ENCODE measurements at regions not wholly inside any gene's neighbourhood (a gene's known extent, or its start where the extent isn't known, plus 50 kb on each side); places are given as distances from the start of the nearest gene placed in this dataset.

DNA sequence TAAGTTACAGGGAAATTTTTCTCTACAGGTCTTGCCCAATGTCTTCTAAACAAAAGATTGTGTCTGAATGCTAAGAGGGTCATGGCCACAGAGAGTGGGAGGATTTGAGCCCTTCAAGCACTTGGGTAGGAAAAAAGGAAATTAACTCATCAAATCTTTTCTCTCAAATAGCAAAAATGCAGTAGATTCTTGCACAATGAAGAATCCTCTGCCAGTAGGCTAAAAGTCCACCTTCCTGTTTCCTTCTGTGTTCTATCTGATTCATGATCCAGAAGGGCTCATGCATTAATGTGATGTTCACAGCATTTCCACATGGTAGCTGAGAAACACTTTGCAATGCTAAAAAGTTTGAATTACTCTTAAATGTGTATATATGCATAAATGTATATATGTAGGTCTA, 177.1 kb downstream of the CD47 start:
- Histone ChIP-seq H3K18ac (ENCODE audit: extremely low read depth, low read length) (no peak overlapping the region), H3K79me1 (ENCODE audit: low read depth, low read length) (no peaks in the 10 kb centered on the region), H3K4me1 (replicated peaks in 1 of 4; ENCODE audit: control insufficient read depth in 3 of 4, insufficient read depth in 4 of 4, low read length in 3 of 4) (no peaks in the 10 kb centered on the region), H2BK20ac (ENCODE audit: low read length) (no peak overlapping the region), H4K5ac (ENCODE audit: insufficient read length, low read depth, low read length) (no peak overlapping the region), H3K9ac (replicated peaks in 1 of 4; ENCODE audit: extremely low read depth in 1 of 4, low read depth in 3 of 4, low read length in 3 of 4) (no peak overlapping the region), H3K23ac (ENCODE audit: insufficient read length) (no peak overlapping the region), H3K4me3 (ENCODE audit: extremely low read depth in 1 of 4, insufficient read depth in 2 of 4, low read depth in 3 of 4, low read length in 4 of 4) (no peak overlapping the region), H3K4ac (replicated peaks; ENCODE audit: insufficient read length, low read depth, low read length) (no peak overlapping the region), H4K20me1 (replicated peaks in 1 of 2; ENCODE audit: control insufficient read depth in 1 of 2, insufficient read depth in 2 of 2, low read length in 2 of 2) (no peaks in the 10 kb centered on the region), H3K27ac (ENCODE audit: low read depth, low read length) (no peak overlapping the region), H3K27me3 (replicated peaks in 1 of 4; ENCODE audit: control insufficient read depth in 3 of 4, extremely low read depth in 1 of 4, insufficient read depth in 3 of 4, low read length in 3 of 4) (no peaks in the 10 kb centered on the region), H3K9me3 (ENCODE audit: insufficient read depth in 2 of 2, low read depth in 1 of 2, low read length in 1 of 2) (no peaks in the 10 kb centered on the region), H3K79me2 (ENCODE audit: control insufficient read depth in 1 of 2, insufficient read depth in 2 of 2, low read length in 2 of 2) (no peaks in the 10 kb centered on the region), H3K14ac (ENCODE audit: insufficient read length) (no peak overlapping the region), H2BK12ac (ENCODE audit: low read depth, low read length) (no peak overlapping the region), H2BK5ac (ENCODE audit: low read depth, low read length) (no peak overlapping the region), H4K91ac (replicated peaks; ENCODE audit: insufficient read length, low read length) (no peak overlapping the region), H2AFZ (ENCODE audit: low read length) (no peak overlapping the region; the same call in 1 of the 2 replicates), H3K23me2 (ENCODE audit: low read depth, low read length) (no peaks in the 10 kb centered on the region), H2BK15ac (ENCODE audit: low read length) (no peak overlapping the region), H3K4me2 (ENCODE audit: insufficient read depth in 1 of 2, low read depth in 2 of 2, low read length in 2 of 2) (no peak overlapping the region), H3K36me3 (ENCODE audit: control insufficient read depth in 2 of 4, insufficient read depth in 4 of 4, low read length in 3 of 4) (no peaks in the 10 kb centered on the region), H2AK5ac (ENCODE audit: low read depth, low read length) (no peak overlapping the region), H4K8ac (ENCODE audit: extremely low read depth, insufficient read depth, low read length) (no peak overlapping the region), H2BK120ac (replicated peaks; ENCODE audit: low read depth, low read length) (no peak overlapping the region), H3K56ac (replicated peaks; ENCODE audit: insufficient read length, low read depth, low read length) (no peak overlapping the region)
- FAIRE-seq, result no peak
- POLR2A ChIA-PET (ENCODE audit: partially characterized antibody), result no interaction called here
- no peak for TF ChIP-seq TAF1 (IDR thresholded peaks at IDR 0.05; ENCODE audit: low read depth, low read length)
- no peak for TF ChIP-seq PHF8 (conservative IDR thresholded peaks at IDR 0.05; ENCODE audit: low read depth, low read length)
- no peak for TF ChIP-seq BCL11A (IDR thresholded peaks at IDR 0.05; ENCODE audit: low read depth in 2 of 2, low read length in 2 of 2)
- no peak for TF ChIP-seq RBBP5 (IDR thresholded peaks at IDR 0.05; ENCODE audit: borderline replicate concordance, low read depth, low read length)
- CTCF ChIA-PET (ENCODE audit: partially characterized antibody), result no interaction called here
- no peak for DNase-seq (ENCODE audit: low read depth in 1 of 2, low spot score in 2 of 2)
